HEK293T (cell line): ENCODE measurements at regions not wholly inside any gene's neighbourhood (a gene's known extent, or its start where the extent isn't known, plus 50 kb on each side); places are given as distances from the start of the nearest gene placed in this dataset.

Experiments used
- BHLHE40 ChIP-seq: fragments of 450-650 bp; IDR thresholded peaks from 2 replicates; pipeline ENCODE4 v1.6.1; 2016; ENCODE audit warnings: mild to moderate bottlenecking, moderate library complexity, borderline replicate concordance
- ELF4 ChIP-seq: fragments of 450-650 bp; IDR thresholded peaks from 2 replicates; pipeline ENCODE4 v1.6.1; 2017; ENCODE audit warnings: antibody characterized with exemption
- HDGF ChIP-seq: fragments of 450-650 bp; IDR thresholded peaks from 2 replicates; pipeline ENCODE4 v1.6.1; 2017; ENCODE audit warnings: antibody characterized with exemption, borderline replicate concordance
- SP1 ChIP-seq: fragments of 450-650 bp; IDR thresholded peaks from 2 replicates; pipeline ENCODE4 v1.6.1; 2017

DNA sequence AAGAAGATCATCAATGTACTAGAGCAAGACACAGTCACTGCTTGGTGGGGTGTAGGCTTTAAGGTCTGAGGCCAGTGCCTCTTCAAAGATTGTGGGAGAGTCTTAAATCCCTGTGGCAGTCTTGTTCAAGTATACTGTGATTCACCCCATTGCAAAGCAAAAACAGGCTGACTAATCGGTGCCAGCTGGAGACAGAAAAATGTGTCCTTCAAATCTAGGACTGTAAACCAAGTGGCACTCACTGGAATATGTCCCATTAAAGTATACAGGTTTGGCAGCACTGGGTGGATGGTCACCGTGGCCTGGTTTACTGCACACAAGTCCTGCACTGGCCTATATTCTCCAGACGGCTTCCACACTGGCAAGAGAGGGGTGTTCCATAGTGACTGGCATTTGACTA is 1315.3 kb downstream of the TMEM121 start:
- no peak for TF ChIP-seq ELF4
- TF ChIP-seq SP1: no peak
- no peak for TF ChIP-seq BHLHE40
- TF ChIP-seq HDGF: no peak
